ENCODE measurements at regions not wholly inside any gene's neighbourhood (a gene's known extent, or its start where the extent isn't known, plus 50 kb on each side); places are given as distances from the start of the nearest gene placed in this dataset.
"Not testable (repeated sequence)": the region's sequence is repeated elsewhere in the genome, so short reads cannot be mapped to it uniquely, and the experiment has no call there.

DNA sequence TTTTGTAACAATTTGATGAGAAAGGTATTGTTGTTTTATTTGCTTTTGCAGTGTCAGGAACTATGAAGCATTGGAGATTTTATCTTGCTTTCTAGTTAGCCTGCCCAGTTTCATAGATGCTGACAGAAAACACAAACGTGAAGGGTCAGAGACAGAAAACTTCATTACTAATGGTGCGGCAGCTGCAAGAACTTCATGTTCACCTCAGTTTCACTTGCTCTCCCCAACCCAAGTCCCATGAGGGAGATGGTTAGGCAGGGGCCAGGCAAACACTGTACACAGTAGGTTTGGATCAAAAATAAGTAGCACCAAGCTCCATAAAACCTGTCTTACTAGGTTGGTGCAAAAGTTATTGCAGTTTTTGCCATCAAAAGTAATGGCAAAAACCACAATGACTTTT is 550.2 kb upstream of the MIR17HG start:
- no peak for DNase-seq

DNA sequence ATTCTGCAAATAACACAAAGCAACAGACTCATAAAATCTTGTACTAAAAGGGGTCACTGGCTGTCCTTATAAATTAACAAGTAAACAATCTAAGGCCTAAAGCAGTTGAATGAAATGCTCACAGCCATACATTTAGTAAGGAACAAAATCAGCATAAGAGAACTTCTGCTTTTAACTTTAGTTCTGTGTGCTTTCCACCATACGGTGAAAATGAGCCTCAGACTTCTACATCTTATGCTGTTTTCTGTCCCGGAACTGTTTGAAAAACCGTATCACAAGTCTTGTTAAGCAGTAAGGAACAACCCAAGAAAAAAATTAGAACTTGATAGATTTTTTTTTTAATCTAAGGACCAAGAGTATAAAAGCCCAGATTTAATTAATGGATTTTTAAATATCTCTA is 549.1 kb upstream of the MIR17HG start:
- no peak for DNase-seq

DNA sequence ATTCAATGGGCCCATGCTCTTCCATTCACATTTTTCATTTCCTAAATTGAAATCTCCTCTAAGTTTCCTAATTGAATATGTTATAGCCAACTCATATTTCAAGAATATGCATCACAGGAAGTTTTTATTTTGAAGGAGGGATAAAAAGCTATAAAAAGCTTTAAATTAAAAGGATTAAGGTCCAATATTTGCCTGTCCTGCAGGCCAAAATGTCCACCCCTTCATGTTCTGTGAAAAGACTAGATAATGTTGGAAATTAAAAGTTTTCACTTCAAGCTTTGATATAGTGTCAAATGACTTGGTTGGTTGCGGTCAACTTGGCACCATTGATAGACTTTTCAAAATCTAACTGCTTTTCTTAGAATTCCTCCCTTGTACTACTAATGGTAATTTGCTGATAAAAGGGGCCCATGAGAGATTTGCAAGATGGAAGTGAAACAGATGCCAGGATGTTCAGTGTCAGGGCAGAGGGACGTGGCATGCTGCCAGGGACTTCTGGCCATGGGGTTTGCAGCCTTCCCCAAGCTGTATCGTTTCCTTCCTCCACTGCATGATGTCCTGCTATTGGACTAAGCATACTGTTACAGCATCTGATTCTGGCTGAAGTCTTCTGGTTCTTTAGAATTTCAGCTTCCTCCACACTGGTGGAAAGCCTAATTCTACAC is 547.3 kb upstream of the MIR17HG start:
- no peak for DNase-seq

DNA sequence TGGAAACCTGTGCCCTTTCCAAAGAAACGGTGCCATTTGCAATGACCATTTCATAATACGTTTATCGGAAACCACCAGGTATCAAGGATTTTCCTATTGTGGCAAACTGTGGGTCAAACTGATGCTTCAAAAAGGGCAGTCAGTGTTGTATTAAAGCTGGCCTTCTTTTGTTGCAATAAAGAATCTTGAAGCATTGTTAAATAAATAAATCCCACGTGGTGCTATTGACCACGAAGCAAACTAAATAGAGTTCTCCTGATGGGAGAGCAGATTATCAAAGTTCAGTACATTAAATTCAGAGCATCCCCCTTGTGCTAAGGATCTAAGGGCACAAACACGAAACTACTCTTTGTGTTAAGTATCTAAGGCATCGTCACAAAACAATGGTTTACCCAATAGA is 545.9 kb upstream of the MIR17HG start:
- DNase-seq: no peak

DNA sequence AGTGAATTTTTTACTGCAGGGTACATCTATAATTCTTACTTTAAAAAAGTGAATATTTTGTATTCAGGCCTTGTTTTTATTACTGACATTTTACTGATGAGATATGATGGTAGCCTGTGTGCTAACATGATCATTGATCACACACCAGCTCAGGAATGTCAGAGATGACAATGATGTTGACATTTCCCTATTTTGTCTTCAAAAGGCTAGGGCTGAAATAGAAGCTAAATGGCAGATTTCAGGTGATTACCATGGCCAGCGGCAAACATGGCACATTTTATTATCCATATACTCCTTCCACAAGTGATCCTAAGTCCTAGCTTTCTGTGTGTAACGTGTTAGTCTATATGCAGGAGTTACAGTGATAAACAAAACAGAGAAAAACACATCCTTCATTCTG is 544.3 kb upstream of the MIR17HG start:
- DNase-seq: no peak

DNA sequence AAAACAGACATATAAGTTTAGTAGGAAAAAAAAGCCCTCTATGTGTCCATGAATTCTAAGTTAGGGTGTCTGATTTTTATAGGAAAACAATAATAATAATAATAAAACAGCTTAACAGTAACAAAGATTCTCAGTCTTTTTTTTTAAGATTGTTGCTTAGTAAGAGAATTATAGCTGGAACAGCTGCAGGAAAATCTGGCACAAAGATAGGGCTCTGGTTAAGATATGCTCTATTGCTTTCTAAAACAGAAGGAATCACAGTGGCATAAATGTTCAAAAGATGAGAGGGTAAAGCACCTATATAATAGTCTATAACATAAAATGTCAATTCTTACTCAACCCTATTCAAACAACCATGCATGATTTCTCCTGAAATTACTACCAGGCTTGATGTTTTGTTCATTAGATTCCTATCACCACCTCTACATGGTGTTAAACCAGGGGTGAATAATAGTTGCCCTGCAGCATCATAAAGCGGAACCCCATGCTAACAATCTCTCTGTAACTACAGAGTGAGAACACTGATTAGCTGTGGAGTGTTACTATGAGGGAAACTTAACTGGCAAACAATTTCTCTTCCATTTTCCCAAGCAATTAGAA is 541.4 kb upstream of the MIR17HG start:
- no peak for DNase-seq

DNA sequence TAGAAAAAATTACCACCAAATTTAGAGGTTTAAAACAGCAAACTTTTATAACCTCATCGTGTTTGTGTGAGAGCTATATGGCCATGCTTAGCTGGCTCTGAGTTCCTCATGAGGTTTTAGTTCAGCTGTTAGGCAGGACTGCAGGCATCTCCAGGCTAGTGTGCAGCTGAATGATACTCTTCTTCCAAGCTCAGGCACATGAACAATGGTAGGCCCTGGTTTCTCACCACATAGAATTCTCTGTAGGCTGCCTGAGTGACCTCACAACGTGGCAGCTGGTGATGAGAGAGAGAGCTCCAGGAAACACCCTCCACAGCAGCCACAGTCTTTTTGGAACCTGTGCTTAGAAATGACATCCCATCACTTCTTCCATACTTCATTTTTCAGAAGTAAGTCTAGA is 540.6 kb upstream of the MIR17HG start:
- DNase-seq: no peak

DNA sequence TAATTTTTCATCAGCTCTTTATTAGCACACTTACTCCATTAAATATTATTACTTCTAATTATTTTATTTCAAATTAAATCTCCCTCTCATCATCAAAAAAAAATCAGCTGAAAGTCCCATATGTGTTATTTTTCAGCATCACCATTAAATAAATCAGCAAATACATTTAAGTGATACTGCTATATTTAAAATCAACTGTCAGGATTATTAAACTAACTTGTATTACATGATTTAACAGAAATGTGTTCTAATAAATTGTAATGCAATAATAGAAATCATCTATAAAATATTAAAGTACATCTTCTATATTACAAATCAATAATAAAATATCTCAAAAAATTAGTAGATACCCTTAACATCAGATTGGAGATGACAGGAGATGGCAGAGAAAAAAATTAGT is 538.6 kb upstream of the MIR17HG start:
- DNase-seq: no peak

- no peak for DNase-seq
Observed at GRCh38 chr13:90824032-90824431, 523.5 kb upstream of the MIR17HG start.

- DNase-seq: no peak
Observed at GRCh38 chr13:90826688-90827087, 520.8 kb upstream of the MIR17HG start.

- no peak for DNase-seq
Observed at GRCh38 chr13:90830782-90831181, 516.7 kb upstream of the MIR17HG start.

- DNase-seq: no peak
Observed at GRCh38 chr13:90833951-90834350, 513.5 kb upstream of the MIR17HG start.

DNA sequence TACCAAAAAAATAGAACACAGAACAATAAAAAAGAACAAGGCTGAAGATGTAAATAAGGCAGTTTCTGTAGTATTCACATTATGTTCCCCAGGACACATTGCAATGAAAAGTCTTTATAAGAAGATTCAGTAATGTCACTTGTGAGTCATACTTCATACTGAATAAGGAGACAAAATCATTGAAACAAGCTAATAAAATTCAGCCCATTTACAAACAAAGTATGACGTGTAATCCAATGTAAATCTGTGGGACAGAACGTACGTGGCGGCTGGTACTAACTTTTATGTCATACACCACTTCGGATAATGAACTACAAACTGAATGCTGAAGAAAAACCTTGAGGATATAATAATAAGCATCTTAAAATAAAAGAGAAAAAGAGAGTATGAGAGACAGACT is 512.8 kb upstream of the MIR17HG start:
- no peak for DNase-seq

- no peak for DNase-seq
Observed at GRCh38 chr13:90835826-90836225, 511.7 kb upstream of the MIR17HG start.

DNA sequence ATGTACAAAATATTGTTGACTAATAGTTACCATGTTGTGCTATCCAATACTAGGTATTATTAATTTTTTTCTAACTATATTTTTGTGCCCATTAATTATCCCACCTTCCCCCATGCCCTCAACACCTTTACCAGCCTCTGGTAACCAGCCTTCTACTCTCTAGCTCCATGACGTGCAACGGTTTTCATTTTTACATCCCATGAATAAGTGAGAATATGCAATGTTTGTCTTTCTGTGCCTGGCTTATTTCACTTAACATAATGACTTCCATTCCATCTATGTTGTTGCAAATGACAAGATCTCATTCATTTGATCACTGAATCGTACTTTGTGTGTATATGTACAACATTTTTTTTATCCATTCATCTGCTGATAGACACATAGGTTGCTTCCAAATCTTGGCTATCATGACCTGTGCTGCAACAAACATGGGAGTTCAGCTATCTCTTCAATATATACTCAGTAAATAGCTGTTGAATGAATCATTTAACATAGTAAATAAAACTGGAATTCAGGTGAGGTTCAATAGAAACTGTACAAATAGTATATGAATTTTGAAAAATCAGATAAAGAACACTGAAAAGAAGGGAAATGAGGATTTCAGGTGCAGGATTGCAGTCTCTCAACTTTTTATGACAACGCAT is 509.0 kb upstream of the MIR17HG start:
- no peak for DNase-seq

- no peak for DNase-seq
Observed at GRCh38 chr13:90839061-90839460, 508.4 kb upstream of the MIR17HG start.

- DNase-seq: no peak
Observed at GRCh38 chr13:90846936-90847335, 500.6 kb upstream of the MIR17HG start.

DNA sequence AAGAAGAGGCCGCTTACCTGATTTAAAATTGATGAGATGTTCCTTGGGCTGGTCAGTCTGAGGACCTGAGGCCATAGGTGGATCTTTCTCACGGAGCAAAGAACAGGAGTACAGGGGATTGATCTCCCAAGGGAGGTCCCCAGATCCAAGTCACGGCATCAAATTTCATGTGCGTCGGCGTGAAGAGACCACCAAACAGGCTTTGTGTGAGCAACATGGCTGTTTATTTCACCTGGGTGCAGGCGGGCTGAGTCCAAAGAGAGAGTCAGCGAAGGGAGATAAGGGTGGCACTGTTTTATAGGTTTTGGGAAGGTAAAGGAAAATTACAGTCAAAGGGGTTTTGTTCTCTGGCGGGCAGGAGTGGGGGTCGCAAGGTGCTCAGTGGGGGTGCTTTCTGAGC is 493.8 kb upstream of the MIR17HG start:
- not testable (repeated sequence) for DNase-seq

DNA sequence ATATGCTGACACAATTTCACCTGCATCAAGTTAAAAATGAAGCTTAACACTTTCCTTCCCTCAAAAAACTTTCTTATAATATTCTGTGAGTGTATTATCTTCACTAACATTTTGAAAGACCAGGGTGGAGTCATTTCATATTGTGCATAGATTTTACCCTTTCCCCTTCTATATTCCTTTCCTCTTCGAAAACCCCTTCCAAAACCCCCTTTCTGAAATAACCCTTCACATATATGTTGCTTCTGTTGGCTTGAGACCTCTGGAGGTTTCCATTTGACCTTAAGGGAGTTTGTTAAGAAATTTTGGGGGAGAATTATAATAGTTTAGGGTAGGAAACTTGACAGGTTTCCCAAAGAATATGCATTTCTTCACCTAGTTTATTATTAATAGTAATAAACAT is 489.6 kb upstream of the MIR17HG start:
- no peak for DNase-seq

GRCh38 chr13:90866006-90866405 is 481.5 kb upstream of the MIR17HG start:
- no peak for DNase-seq

GRCh38 chr13:90867336-90867683 is 480.2 kb upstream of the MIR17HG start:
- no peak for DNase-seq

DNA sequence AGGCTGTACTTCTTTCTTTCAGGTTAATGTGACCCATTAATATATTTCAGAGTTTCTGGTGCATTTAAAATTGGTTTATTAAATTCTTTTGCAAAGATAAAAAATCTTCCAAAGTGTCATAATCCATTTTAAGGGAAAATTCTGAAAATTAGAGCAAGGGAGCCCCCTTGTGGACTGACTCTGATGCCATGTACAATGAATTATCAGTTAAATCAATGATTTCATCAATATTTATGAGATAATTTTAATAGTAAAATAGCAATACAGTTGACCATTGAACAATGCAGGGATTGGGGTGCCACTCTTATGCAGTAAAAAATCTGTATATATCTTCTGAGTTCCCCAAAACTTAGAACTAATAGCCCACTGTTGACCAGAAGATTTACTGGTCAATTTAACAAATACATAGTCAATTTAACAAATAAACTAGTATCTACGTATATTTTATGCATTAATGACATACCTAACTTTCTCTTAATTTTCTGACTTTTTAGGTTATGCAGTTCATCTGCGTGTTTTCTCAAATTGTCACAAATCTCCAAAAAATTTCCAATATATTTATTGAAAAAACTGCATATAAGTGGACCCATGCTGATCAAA is 479.1 kb upstream of the MIR17HG start:
- no peak for DNase-seq

- no peak for DNase-seq
Observed at GRCh38 chr13:90869580-90869979, 477.9 kb upstream of the MIR17HG start.

GRCh38 chr13:90872491-90873025 is 474.9 kb upstream of the MIR17HG start:
- DNase-seq: no peak

All from GF-D8 (cell line).